ENCODE measurements at regions not wholly inside any gene's neighbourhood (a gene's known extent, or its start where the extent isn't known, plus 50 kb on each side); places are given as distances from the start of the nearest gene placed in this dataset.

DNA sequence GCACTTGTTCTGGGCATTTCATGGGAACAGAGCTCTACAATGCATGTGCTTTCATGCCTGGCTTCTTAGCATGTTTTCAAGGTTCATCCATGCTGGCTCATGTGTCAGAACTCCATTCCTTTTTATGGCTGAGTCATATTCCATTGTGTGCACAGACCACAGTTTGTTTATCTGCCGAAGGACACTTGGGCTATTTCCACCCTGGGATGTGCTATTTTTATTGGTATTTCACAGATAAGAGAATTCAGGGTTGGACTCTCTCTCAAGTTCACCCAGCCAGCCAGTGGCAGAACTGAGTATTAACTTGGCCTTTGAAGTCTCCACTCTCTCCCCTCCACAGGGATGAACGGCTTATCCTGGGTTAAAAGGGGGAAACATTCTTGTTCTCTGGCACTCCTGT, 190.7 kb upstream of the GPR26 start:
- no peak for TF ChIP-seq CTCF (conservative IDR thresholded peaks at IDR 0.05; ENCODE audit: low read length)
- no peak for TF ChIP-seq EZH2phosphoT487 (IDR thresholded peaks at IDR 0.05; ENCODE audit: borderline replicate concordance)
